ENCODE measurements at regions not wholly inside any gene's neighbourhood (a gene's known extent, or its start where the extent isn't known, plus 50 kb on each side); places are given as distances from the start of the nearest gene placed in this dataset.

GRCh38 chr21:43315244-43316137 is 111.4 kb downstream of the SIK1 start:
- H3K27me3 ChIP-seq (ENCODE audit: control insufficient read depth in 1 of 2, insufficient read depth in 2 of 2, low read length in 2 of 2) = peaks cover 2 to 6% of the 10 kb centered on the region in 2 donors
- H3K36me3 ChIP-seq (ENCODE audit: control insufficient read depth in 2 of 2, insufficient read depth in 2 of 2, low read length in 2 of 2) = no peaks in the 10 kb centered on the region
- no peak overlapping the region for H3K27ac ChIP-seq (ENCODE audit: low read length)
- H3K9me3 ChIP-seq (ENCODE audit: control insufficient read depth in 2 of 2, low read length in 2 of 2) = peaks cover 5 to 11% of the 10 kb centered on the region in 2 donors
- H3K9ac ChIP-seq (ENCODE audit: low read length in 2 of 2) = no peak overlapping the region
- H3K4me1 ChIP-seq (ENCODE audit: control insufficient read depth, insufficient read depth, low read length) = no peaks in the 10 kb centered on the region
- no peak overlapping the region for H3K4me3 ChIP-seq (ENCODE audit: low read length in 2 of 2)

GRCh38 chr21:43313939-43314405 is 113.0 kb downstream of the SIK1 start:
- H3K4me1 ChIP-seq (ENCODE audit: control insufficient read depth, insufficient read depth, low read length) = no peaks in the 10 kb centered on the region

GRCh38 chr21:43313221-43313938 is 113.6 kb downstream of the SIK1 start:
- H3K9me3 ChIP-seq (ENCODE audit: control insufficient read depth in 2 of 2, low read length in 2 of 2) = peaks cover 5 to 11% of the 10 kb centered on the region in 2 donors

More at GRCh38 chr21:43313939-43314405, 113.0 kb downstream of the SIK1 start:
- Histone ChIP-seq H3K9ac (ENCODE audit: low read length in 2 of 2) (no peak overlapping the region), H3K9me3 (ENCODE audit: control insufficient read depth in 2 of 2, low read length in 2 of 2) (peaks cover 5 to 11% of the 10 kb centered on the region in 2 donors), H3K27me3 (ENCODE audit: control insufficient read depth in 1 of 2, insufficient read depth in 2 of 2, low read length in 2 of 2) (peaks cover 2 to 6% of the 10 kb centered on the region in 2 donors), H3K27ac (ENCODE audit: low read length) (no peak overlapping the region), H3K4me3 (ENCODE audit: low read length in 2 of 2) (no peak overlapping the region), H3K36me3 (ENCODE audit: control insufficient read depth in 2 of 2, insufficient read depth in 2 of 2, low read length in 2 of 2) (no peaks in the 10 kb centered on the region)

GRCh38 chr21:43312751-43313169 is 114.2 kb downstream of the SIK1 start:
- no peaks in the 10 kb centered on the region for H3K4me1 ChIP-seq (ENCODE audit: control insufficient read depth, insufficient read depth, low read length)
- H3K27me3 ChIP-seq (ENCODE audit: control insufficient read depth in 1 of 2, insufficient read depth in 2 of 2, low read length in 2 of 2) = peaks cover 2% of the 10 kb centered on the region in 2 donors
- no peak overlapping the region for H3K4me3 ChIP-seq (ENCODE audit: low read length in 2 of 2)
- no peak overlapping the region for H3K27ac ChIP-seq (ENCODE audit: low read length)
- H3K9ac ChIP-seq (ENCODE audit: low read length in 2 of 2) = no peak overlapping the region
- H3K9me3 ChIP-seq (ENCODE audit: control insufficient read depth in 2 of 2, low read length in 2 of 2) = peaks cover 0 to 5% of the 10 kb centered on the region in 2 donors
- no peaks in the 10 kb centered on the region for H3K36me3 ChIP-seq (ENCODE audit: control insufficient read depth in 2 of 2, insufficient read depth in 2 of 2, low read length in 2 of 2)

More at GRCh38 chr21:43313221-43313938, 113.6 kb downstream of the SIK1 start:
- no peak overlapping the region for H3K4me3 ChIP-seq (ENCODE audit: low read length in 2 of 2)
- H3K9ac ChIP-seq (ENCODE audit: low read length in 2 of 2) = no peak overlapping the region
- no peak overlapping the region for H3K27ac ChIP-seq (ENCODE audit: low read length)
- no peaks in the 10 kb centered on the region for H3K4me1 ChIP-seq (ENCODE audit: control insufficient read depth, insufficient read depth, low read length)
- peaks cover 2 to 5% of the 10 kb centered on the region in 2 donors for H3K27me3 ChIP-seq (ENCODE audit: control insufficient read depth in 1 of 2, insufficient read depth in 2 of 2, low read length in 2 of 2)
- no peaks in the 10 kb centered on the region for H3K36me3 ChIP-seq (ENCODE audit: control insufficient read depth in 2 of 2, insufficient read depth in 2 of 2, low read length in 2 of 2)

- H3K36me3 ChIP-seq (ENCODE audit: control insufficient read depth in 2 of 2, insufficient read depth in 2 of 2, low read length in 2 of 2) = no peaks in the 10 kb centered on the region
- H3K9me3 ChIP-seq (ENCODE audit: control insufficient read depth in 2 of 2, low read length in 2 of 2) = peaks cover 0 to under 1% of the 10 kb centered on the region in 2 donors
- H3K27me3 ChIP-seq (ENCODE audit: control insufficient read depth in 1 of 2, insufficient read depth in 2 of 2, low read length in 2 of 2) = peaks cover 2% of the 10 kb centered on the region in 2 donors
- H3K9ac ChIP-seq (ENCODE audit: low read length in 2 of 2) = no peak overlapping the region
- no peaks in the 10 kb centered on the region for H3K4me1 ChIP-seq (ENCODE audit: control insufficient read depth, insufficient read depth, low read length)
- H3K27ac ChIP-seq (ENCODE audit: low read length) = no peak overlapping the region
- no peak overlapping the region for H3K4me3 ChIP-seq (ENCODE audit: low read length in 2 of 2)
Measured at GRCh38 chr21:43312011-43312410, 114.9 kb downstream of the SIK1 start.

- no peak overlapping the region for H3K4me3 ChIP-seq (ENCODE audit: low read length in 2 of 2)
- no peak overlapping the region for H3K27ac ChIP-seq (ENCODE audit: low read length)
- H3K4me1 ChIP-seq (ENCODE audit: control insufficient read depth, insufficient read depth, low read length) = no peaks in the 10 kb centered on the region
- H3K36me3 ChIP-seq (ENCODE audit: control insufficient read depth in 2 of 2, insufficient read depth in 2 of 2, low read length in 2 of 2) = no peaks in the 10 kb centered on the region
- H3K9me3 ChIP-seq (ENCODE audit: control insufficient read depth in 2 of 2, low read length in 2 of 2) = no peaks in the 10 kb centered on the region
- H3K27me3 ChIP-seq (ENCODE audit: control insufficient read depth in 1 of 2, insufficient read depth in 2 of 2, low read length in 2 of 2) = peaks cover 2% of the 10 kb centered on the region in 2 donors
- no peak overlapping the region for H3K9ac ChIP-seq (ENCODE audit: low read length in 2 of 2)
Measured at GRCh38 chr21:43311301-43311817, 115.6 kb downstream of the SIK1 start.

- Histone ChIP-seq H3K36me3 (ENCODE audit: control insufficient read depth in 2 of 2, insufficient read depth in 2 of 2, low read length in 2 of 2) (no peaks in the 10 kb centered on the region), H3K4me1 (ENCODE audit: control insufficient read depth, insufficient read depth, low read length) (no peaks in the 10 kb centered on the region), H3K27ac (ENCODE audit: low read length) (no peak overlapping the region), H3K9ac (ENCODE audit: low read length in 2 of 2) (no peak overlapping the region), H3K4me3 (ENCODE audit: low read length in 2 of 2) (no peak overlapping the region), H3K27me3 (ENCODE audit: control insufficient read depth in 1 of 2, insufficient read depth in 2 of 2, low read length in 2 of 2) (peaks cover 0 to 2% of the 10 kb centered on the region in 2 donors), H3K9me3 (ENCODE audit: control insufficient read depth in 2 of 2, low read length in 2 of 2) (no peaks in the 10 kb centered on the region)
Measured at GRCh38 chr21:43308815-43309283, 118.1 kb downstream of the SIK1 start.

- Histone ChIP-seq H3K27ac (ENCODE audit: low read length) (no peak overlapping the region), H3K36me3 (ENCODE audit: control insufficient read depth in 2 of 2, insufficient read depth in 2 of 2, low read length in 2 of 2) (no peaks in the 10 kb centered on the region), H3K4me1 (ENCODE audit: control insufficient read depth, insufficient read depth, low read length) (no peaks in the 10 kb centered on the region), H3K4me3 (ENCODE audit: low read length in 2 of 2) (no peak overlapping the region), H3K9me3 (ENCODE audit: control insufficient read depth in 2 of 2, low read length in 2 of 2) (no peaks in the 10 kb centered on the region), H3K9ac (ENCODE audit: low read length in 2 of 2) (no peak overlapping the region), H3K27me3 (ENCODE audit: control insufficient read depth in 1 of 2, insufficient read depth in 2 of 2, low read length in 2 of 2) (peaks cover 0 to 2% of the 10 kb centered on the region in 2 donors)
Measured at GRCh38 chr21:43308101-43308814, 118.7 kb downstream of the SIK1 start.

- Histone ChIP-seq H3K27ac (ENCODE audit: low read length) (no peak overlapping the region), H3K9ac (ENCODE audit: low read length in 2 of 2) (no peak overlapping the region), H3K9me3 (ENCODE audit: control insufficient read depth in 2 of 2, low read length in 2 of 2) (no peaks in the 10 kb centered on the region), H3K4me1 (ENCODE audit: control insufficient read depth, insufficient read depth, low read length) (no peaks in the 10 kb centered on the region), H3K36me3 (ENCODE audit: control insufficient read depth in 2 of 2, insufficient read depth in 2 of 2, low read length in 2 of 2) (no peaks in the 10 kb centered on the region), H3K4me3 (ENCODE audit: low read length in 2 of 2) (no peak overlapping the region), H3K27me3 (ENCODE audit: control insufficient read depth in 1 of 2, insufficient read depth in 2 of 2, low read length in 2 of 2) (peaks cover 0 to 2% of the 10 kb centered on the region in 2 donors)
Measured at GRCh38 chr21:43307677-43308070, 119.3 kb downstream of the SIK1 start.

All from stomach smooth muscle (tissue), 2 donors.